Fibroblast of pulmonary artery (primary cell): ENCODE measurements at regions not wholly inside any gene's neighbourhood (a gene's known extent, or its start where the extent isn't known, plus 50 kb on each side); places are given as distances from the start of the nearest gene placed in this dataset.

Experiments used
- DNase-seq: peaks from one replicate; pipeline ENCODE4 v3.0.0-alpha.2; 2010; ENCODE audit warnings: low read depth
- H3K4me3 ChIP-seq: replicated peaks from 2 replicates; pipeline ENCODE4 v1.5.1; 2011; ENCODE audit warnings: low read depth, mild to moderate bottlenecking, control low read depth, low read length, moderate library complexity
- TF ChIP-seq, protein P1 (sequence below): IDR thresholded peaks from 2 replicates; pipeline ENCODE4 v1.5.1; 2011; ENCODE audit warnings: mild to moderate bottlenecking, control low read depth, low read length, inconsistent platforms; ENCODE audit errors: missing control alignments

DNA sequence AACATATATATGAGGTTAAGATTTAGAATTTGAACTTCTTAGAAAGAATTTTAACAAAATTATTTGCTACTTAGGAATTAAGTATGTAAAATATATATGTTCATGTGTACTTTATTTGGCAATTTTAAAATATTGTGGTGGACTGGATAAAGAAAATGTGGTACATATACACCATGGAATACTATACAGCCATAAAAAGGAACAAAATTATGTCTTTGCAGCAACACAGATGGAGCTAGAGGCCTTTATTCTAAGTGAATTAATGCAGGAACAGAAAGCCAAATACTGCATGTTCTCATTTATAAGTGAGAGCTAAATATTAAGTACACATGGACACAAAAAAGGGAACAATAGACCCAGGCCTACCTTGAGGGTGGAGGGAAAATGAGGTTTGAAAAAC is 72.2 kb upstream of the FMN2 start:
- H3K4me3 ChIP-seq: no peak overlapping the region
- TF ChIP-seq, protein P1, sequence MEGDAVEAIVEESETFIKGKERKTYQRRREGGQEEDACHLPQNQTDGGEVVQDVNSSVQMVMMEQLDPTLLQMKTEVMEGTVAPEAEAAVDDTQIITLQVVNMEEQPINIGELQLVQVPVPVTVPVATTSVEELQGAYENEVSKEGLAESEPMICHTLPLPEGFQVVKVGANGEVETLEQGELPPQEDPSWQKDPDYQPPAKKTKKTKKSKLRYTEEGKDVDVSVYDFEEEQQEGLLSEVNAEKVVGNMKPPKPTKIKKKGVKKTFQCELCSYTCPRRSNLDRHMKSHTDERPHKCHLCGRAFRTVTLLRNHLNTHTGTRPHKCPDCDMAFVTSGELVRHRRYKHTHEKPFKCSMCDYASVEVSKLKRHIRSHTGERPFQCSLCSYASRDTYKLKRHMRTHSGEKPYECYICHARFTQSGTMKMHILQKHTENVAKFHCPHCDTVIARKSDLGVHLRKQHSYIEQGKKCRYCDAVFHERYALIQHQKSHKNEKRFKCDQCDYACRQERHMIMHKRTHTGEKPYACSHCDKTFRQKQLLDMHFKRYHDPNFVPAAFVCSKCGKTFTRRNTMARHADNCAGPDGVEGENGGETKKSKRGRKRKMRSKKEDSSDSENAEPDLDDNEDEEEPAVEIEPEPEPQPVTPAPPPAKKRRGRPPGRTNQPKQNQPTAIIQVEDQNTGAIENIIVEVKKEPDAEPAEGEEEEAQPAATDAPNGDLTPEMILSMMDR: no peak
- DNase-seq: no peak

- TF ChIP-seq, protein P1: no peak
- no peak overlapping the region for H3K4me3 ChIP-seq
- no peak for DNase-seq
Measured at GRCh38 chr1:240020871-240021270, 70.8 kb upstream of the FMN2 start.

- TF ChIP-seq, protein P1: no peak
- no peak for DNase-seq
Measured at GRCh38 chr1:240021709-240022108, 70.0 kb upstream of the FMN2 start.

GRCh38 chr1:240027059-240027462 is 64.6 kb upstream of the FMN2 start:
- TF ChIP-seq, protein P1: peak; percentile 99
- peak; percentile 63 for DNase-seq
- no peak overlapping the region for H3K4me3 ChIP-seq

More at GRCh38 chr1:240021709-240022108, 70.0 kb upstream of the FMN2 start:
- H3K4me3 ChIP-seq: no peak overlapping the region

DNA sequence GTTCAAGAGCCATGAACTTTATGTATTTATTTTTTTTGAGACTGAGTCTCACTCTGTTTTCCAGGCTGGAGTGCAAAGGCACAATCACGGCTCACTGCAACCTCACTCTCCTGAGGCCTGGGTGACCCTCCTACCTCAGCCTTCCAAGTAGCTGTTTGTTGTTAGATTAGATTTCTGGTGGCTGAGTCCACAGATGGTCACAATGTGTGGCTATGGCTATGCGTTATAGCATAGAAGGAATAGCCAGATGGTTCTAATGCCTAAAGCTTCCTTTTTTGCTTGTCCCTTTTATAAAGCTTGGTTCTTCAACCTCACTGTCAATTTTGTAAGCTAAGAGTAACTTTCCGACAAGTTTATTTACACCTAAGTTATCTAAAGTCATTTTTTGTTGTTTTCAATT is 62.3 kb upstream of the FMN2 start:
- TF ChIP-seq, protein P1: no peak
- no peak overlapping the region for H3K4me3 ChIP-seq
- DNase-seq: no peak

DNA sequence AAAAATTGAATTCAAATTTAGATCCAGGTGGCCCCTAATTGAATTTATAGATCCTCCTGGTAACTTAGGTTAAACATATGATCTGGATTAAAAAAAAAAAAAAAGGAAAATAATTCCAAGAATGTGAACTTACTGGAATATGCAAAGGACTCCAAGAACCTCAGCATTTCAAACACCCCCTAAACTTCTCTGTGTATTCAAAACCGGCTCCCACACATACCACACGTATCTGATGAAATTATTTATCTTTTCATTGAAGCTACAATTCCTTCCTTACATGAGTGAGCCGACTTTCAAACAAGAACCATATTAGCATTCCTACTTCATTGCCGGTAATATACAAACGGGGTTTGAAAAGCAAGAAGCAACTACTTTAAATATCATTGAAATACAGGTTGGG is 61.4 kb upstream of the FMN2 start:
- peak; percentile 22 for DNase-seq
- H3K4me3 ChIP-seq: no peak overlapping the region
- TF ChIP-seq, protein P1: no peak

DNA sequence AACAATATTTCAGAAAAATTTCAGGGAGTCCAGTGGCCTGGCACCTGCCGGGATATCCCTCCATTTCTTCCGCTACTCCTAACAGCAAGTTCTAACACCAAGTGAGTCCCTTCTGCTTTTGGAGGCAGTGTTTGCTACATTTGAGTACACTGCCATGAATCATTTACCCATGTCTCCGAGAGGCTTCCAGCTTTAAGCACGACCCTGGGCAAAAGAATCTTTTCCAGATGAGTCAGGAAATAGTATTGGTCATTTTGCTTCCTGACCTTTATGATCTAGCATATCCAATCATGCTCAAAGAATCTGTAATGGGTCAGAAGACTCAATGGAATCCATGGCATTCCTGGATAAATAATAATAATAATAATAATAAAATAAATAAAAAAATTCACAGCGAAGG is 60.7 kb upstream of the FMN2 start:
- DNase-seq: peak; percentile 82
- TF ChIP-seq, protein P1: no peak

More for the DNA sequence above, 60.7 kb upstream of the FMN2 start:
- H3K4me3 ChIP-seq: no peak overlapping the region
